H1 (cell line): ENCODE measurements at regions not wholly inside any gene's neighbourhood (a gene's known extent, or its start where the extent isn't known, plus 50 kb on each side); places are given as distances from the start of the nearest gene placed in this dataset.

Experiments used
- BRCA1 ChIP-seq: IDR thresholded peaks from 2 replicates; pipeline ENCODE4 v1.6.1; 2012; ENCODE audit warnings: low read depth, low read length, improper control_type of control experiment
- EP300 ChIP-seq, 2 experiments: IDR thresholded peaks; 1 replicate in 1 of 2; 2 replicates in 1 of 2; pipeline ENCODE4 v1.6.1; 2011 to 2012; ENCODE audit warnings: low read depth in 2 of 2, low read length in 2 of 2, mild to moderate bottlenecking in 2 of 2, borderline replicate concordance in 1 of 2, inconsistent platforms in 1 of 2, moderate library complexity in 1 of 2
- PHF8 ChIP-seq: fragments of 200-600 bp; sonication (generic); conservative IDR thresholded peaks from 2 replicates; pipeline ENCODE4 v1.7.1; 2012; ENCODE audit warnings: low read depth, mild to moderate bottlenecking, inconsistent platforms, low read length, moderate library complexity
- RAD21 ChIP-seq, 2 experiments: IDR thresholded peaks in 1 of 2; conservative IDR thresholded peaks in 1 of 2; 2 replicates each; pipeline ENCODE4 v1.6.1; 2011; ENCODE audit warnings: low read depth in 2 of 2, low read length in 2 of 2, improper control_type of control experiment in 1 of 2, inconsistent platforms in 1 of 2, mild to moderate bottlenecking in 1 of 2, moderate library complexity in 1 of 2
- RXRA ChIP-seq: IDR thresholded peaks from 2 replicates; pipeline ENCODE4 v1.6.1; 2011; ENCODE audit warnings: low read depth, mild to moderate bottlenecking, low read length, moderate library complexity; ENCODE audit not compliant: insufficient read depth
- TF ChIP-seq, protein P1 (sequence below): fragments of 300-600 bp; sonication (generic); IDR thresholded peaks from 2 replicates; pipeline ENCODE4 v1.7.1; 2012; ENCODE audit warnings: low read length, moderate library complexity, mild to moderate bottlenecking, inconsistent platforms; ENCODE audit not compliant: insufficient replicate concordance
- TF ChIP-seq, protein P2 (sequence below), 3 experiments: IDR thresholded peaks; 1 replicate in 2 of 3; 2 replicates in 1 of 3; pipeline versions ENCODE4 v1.5.1 to v1.6.1; 2011; ENCODE audit warnings: low read length in 3 of 3, mild to moderate bottlenecking in 3 of 3, inconsistent platforms in 2 of 3, low read depth in 1 of 3, moderate library complexity in 1 of 3; ENCODE audit not compliant: insufficient read depth in 1 of 3; ENCODE audit errors: control extremely low read depth in 1 of 3

- TF ChIP-seq, protein P1, sequence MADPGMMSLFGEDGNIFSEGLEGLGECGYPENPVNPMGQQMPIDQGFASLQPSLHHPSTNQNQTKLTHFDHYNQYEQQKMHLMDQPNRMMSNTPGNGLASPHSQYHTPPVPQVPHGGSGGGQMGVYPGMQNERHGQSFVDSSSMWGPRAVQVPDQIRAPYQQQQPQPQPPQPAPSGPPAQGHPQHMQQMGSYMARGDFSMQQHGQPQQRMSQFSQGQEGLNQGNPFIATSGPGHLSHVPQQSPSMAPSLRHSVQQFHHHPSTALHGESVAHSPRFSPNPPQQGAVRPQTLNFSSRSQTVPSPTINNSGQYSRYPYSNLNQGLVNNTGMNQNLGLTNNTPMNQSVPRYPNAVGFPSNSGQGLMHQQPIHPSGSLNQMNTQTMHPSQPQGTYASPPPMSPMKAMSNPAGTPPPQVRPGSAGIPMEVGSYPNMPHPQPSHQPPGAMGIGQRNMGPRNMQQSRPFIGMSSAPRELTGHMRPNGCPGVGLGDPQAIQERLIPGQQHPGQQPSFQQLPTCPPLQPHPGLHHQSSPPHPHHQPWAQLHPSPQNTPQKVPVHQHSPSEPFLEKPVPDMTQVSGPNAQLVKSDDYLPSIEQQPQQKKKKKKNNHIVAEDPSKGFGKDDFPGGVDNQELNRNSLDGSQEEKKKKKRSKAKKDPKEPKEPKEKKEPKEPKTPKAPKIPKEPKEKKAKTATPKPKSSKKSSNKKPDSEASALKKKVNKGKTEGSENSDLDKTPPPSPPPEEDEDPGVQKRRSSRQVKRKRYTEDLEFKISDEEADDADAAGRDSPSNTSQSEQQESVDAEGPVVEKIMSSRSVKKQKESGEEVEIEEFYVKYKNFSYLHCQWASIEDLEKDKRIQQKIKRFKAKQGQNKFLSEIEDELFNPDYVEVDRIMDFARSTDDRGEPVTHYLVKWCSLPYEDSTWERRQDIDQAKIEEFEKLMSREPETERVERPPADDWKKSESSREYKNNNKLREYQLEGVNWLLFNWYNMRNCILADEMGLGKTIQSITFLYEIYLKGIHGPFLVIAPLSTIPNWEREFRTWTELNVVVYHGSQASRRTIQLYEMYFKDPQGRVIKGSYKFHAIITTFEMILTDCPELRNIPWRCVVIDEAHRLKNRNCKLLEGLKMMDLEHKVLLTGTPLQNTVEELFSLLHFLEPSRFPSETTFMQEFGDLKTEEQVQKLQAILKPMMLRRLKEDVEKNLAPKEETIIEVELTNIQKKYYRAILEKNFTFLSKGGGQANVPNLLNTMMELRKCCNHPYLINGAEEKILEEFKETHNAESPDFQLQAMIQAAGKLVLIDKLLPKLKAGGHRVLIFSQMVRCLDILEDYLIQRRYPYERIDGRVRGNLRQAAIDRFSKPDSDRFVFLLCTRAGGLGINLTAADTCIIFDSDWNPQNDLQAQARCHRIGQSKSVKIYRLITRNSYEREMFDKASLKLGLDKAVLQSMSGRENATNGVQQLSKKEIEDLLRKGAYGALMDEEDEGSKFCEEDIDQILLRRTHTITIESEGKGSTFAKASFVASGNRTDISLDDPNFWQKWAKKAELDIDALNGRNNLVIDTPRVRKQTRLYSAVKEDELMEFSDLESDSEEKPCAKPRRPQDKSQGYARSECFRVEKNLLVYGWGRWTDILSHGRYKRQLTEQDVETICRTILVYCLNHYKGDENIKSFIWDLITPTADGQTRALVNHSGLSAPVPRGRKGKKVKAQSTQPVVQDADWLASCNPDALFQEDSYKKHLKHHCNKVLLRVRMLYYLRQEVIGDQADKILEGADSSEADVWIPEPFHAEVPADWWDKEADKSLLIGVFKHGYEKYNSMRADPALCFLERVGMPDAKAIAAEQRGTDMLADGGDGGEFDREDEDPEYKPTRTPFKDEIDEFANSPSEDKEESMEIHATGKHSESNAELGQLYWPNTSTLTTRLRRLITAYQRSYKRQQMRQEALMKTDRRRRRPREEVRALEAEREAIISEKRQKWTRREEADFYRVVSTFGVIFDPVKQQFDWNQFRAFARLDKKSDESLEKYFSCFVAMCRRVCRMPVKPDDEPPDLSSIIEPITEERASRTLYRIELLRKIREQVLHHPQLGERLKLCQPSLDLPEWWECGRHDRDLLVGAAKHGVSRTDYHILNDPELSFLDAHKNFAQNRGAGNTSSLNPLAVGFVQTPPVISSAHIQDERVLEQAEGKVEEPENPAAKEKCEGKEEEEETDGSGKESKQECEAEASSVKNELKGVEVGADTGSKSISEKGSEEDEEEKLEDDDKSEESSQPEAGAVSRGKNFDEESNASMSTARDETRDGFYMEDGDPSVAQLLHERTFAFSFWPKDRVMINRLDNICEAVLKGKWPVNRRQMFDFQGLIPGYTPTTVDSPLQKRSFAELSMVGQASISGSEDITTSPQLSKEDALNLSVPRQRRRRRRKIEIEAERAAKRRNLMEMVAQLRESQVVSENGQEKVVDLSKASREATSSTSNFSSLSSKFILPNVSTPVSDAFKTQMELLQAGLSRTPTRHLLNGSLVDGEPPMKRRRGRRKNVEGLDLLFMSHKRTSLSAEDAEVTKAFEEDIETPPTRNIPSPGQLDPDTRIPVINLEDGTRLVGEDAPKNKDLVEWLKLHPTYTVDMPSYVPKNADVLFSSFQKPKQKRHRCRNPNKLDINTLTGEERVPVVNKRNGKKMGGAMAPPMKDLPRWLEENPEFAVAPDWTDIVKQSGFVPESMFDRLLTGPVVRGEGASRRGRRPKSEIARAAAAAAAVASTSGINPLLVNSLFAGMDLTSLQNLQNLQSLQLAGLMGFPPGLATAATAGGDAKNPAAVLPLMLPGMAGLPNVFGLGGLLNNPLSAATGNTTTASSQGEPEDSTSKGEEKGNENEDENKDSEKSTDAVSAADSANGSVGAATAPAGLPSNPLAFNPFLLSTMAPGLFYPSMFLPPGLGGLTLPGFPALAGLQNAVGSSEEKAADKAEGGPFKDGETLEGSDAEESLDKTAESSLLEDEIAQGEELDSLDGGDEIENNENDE: no peak
- TF ChIP-seq PHF8: no peak
- TF ChIP-seq RXRA: no peak
- TF ChIP-seq, protein P2, sequence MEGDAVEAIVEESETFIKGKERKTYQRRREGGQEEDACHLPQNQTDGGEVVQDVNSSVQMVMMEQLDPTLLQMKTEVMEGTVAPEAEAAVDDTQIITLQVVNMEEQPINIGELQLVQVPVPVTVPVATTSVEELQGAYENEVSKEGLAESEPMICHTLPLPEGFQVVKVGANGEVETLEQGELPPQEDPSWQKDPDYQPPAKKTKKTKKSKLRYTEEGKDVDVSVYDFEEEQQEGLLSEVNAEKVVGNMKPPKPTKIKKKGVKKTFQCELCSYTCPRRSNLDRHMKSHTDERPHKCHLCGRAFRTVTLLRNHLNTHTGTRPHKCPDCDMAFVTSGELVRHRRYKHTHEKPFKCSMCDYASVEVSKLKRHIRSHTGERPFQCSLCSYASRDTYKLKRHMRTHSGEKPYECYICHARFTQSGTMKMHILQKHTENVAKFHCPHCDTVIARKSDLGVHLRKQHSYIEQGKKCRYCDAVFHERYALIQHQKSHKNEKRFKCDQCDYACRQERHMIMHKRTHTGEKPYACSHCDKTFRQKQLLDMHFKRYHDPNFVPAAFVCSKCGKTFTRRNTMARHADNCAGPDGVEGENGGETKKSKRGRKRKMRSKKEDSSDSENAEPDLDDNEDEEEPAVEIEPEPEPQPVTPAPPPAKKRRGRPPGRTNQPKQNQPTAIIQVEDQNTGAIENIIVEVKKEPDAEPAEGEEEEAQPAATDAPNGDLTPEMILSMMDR (IDR thresholded peaks at IDR 0.05; ENCODE audit: control extremely low read depth in 1 of 3, insufficient read depth in 1 of 3, low read depth in 1 of 3, low read length in 3 of 3): no peak
- no peak for TF ChIP-seq BRCA1
- TF ChIP-seq RAD21 (IDR thresholded peaks at IDR 0.05 in 1 of 2, conservative IDR thresholded peaks at IDR 0.05 in 1 of 2; ENCODE audit: low read depth in 2 of 2, low read length in 2 of 2): no peak
- no peak for TF ChIP-seq EP300 (IDR thresholded peaks at IDR 0.05; ENCODE audit: borderline replicate concordance in 1 of 2, low read depth in 2 of 2, low read length in 2 of 2)
- TF ChIP-seq, all 59 proteins: peak for 0
Measured at GRCh38 chr2:150320608-150321007, 166.9 kb downstream of the RND3 start (continued).
